B cell (primary cell): ENCODE measurements at regions not wholly inside any gene's neighbourhood (a gene's known extent, or its start where the extent isn't known, plus 50 kb on each side); places are given as distances from the start of the nearest gene placed in this dataset.

ENCODE experiments used
- ATAC-seq: fragments of 200-7000 bp; cut with Tn5 transposase; one replicate; pipeline ENCODE4 v1.10.0; 2021; ENCODE audit warnings: low read depth, mild to moderate bottlenecking, moderate number of reproducible peaks, moderate library complexity
- CTCF ChIA-PET: fragments of 350-600 bp; sonication (Branson Sonifier 250); formaldehyde crosslinking; loops from one replicate; lab custom pipeline; 2021; ENCODE audit warnings: antibody characterized with exemption, inconsistent platforms; lab: Charles Lee
- POLR2A ChIA-PET: fragments of 350-600 bp; sonication (Branson Sonifier 250); formaldehyde crosslinking; loops from one replicate; lab custom pipeline; 2021; ENCODE audit warnings: antibody characterized with exemption; lab: Charles Lee
- DNase-seq: peaks from one replicate; pipeline ENCODE4 v3.0.0; 2013
- H2AFZ ChIP-seq: 2 replicates; pipeline ENCODE4 v1.6.1; 2012; ENCODE audit warnings: mild to moderate bottlenecking, low read depth, low read length; ENCODE audit not compliant: insufficient read depth, poor library complexity, severe bottlenecking
- H3K27ac ChIP-seq, 2 donors: 1 replicate in 1 of 2; 2 replicates in 1 of 2; pipeline ENCODE4 v1.5.1; 2012 to 2013; ENCODE audit warnings: low read length in 2 of 2, mild to moderate bottlenecking in 2 of 2, moderate library complexity in 1 of 2
- H3K27me3 ChIP-seq, 4 experiments: fragments of 200-600 bp in 1 of 4; sonication (generic) in 1 of 4; replicated peaks in 1 of 4; 1 replicate in 2 of 4; 2 replicates in 2 of 4; pipeline versions ENCODE4 v1.6.1 to v1.7.0; 2013 to 2016; ENCODE audit warnings: low read length in 3 of 4, mild to moderate bottlenecking in 2 of 4, mixed read lengths in 1 of 4, moderate library complexity in 1 of 4; ENCODE audit not compliant: insufficient read depth in 4 of 4, control insufficient read depth in 3 of 4; ENCODE audit errors: control extremely low read depth in 1 of 4
- H3K36me3 ChIP-seq, 2 experiments: replicated peaks in 1 of 2; 1 replicate in 1 of 2; 2 replicates in 1 of 2; pipeline versions ENCODE4 v1.6.1 to v1.7.1; 2013; ENCODE audit warnings: low read length in 1 of 2; ENCODE audit not compliant: insufficient read depth in 2 of 2, control insufficient read depth in 1 of 2; ENCODE audit errors: control extremely low read depth in 1 of 2, extremely low read depth in 1 of 2
- H3K4me1 ChIP-seq, 2 donors: fragments of 200-600 bp in 1 of 2; sonication (generic) in 1 of 2; 1 replicate in 1 of 2; 2 replicates in 1 of 2; pipeline versions ENCODE4 v1.5.1 to v1.6.1; 2013 to 2017; ENCODE audit warnings: low read length in 2 of 2; ENCODE audit not compliant: control insufficient read depth in 2 of 2, insufficient read depth in 2 of 2
- H3K4me2 ChIP-seq: replicated peaks from 2 replicates; pipeline ENCODE3; 2012; ENCODE audit warnings: mild to moderate bottlenecking, low read depth, low read length; ENCODE audit not compliant: poor library complexity, severe bottlenecking
- H3K4me3 ChIP-seq, 5 experiments: fragments of 200-600 bp in 1 of 5; sonication (generic) in 1 of 5; 1 replicate in 3 of 5; 2 replicates in 2 of 5; pipeline versions ENCODE4 v1.5.1 to v1.7.0; 2011 to 2016; ENCODE audit warnings: low read length in 4 of 5, mild to moderate bottlenecking in 4 of 5, low read depth in 2 of 5, control low read depth in 1 of 5, moderate library complexity in 1 of 5; ENCODE audit not compliant: insufficient read depth in 1 of 5; ENCODE audit errors: control extremely low read depth in 1 of 5, extremely low read depth in 1 of 5
- H3K79me2 ChIP-seq: fragments of 200-600 bp; sonication (generic); one replicate; pipeline ENCODE4 v1.6.0; 2016; ENCODE audit warnings: low read length; ENCODE audit not compliant: control insufficient read depth, insufficient read depth
- H3K9ac ChIP-seq: fragments of 200-600 bp; sonication (generic); 2 replicates; pipeline ENCODE4 v1.6.1; 2017; ENCODE audit warnings: mild to moderate bottlenecking, low read length, moderate library complexity
- H3K9me3 ChIP-seq, 3 donors: one replicate each; pipeline versions ENCODE4 v1.6.1 to v1.7.1; 2013; ENCODE audit warnings: low read length in 2 of 3; ENCODE audit not compliant: control insufficient read depth in 2 of 3, insufficient read depth in 1 of 3; ENCODE audit errors: control extremely low read depth in 1 of 3
- H4K20me1 ChIP-seq: 2 replicates; pipeline ENCODE4 v1.6.0; 2012; ENCODE audit warnings: mild to moderate bottlenecking, low read length; ENCODE audit not compliant: insufficient read depth, control insufficient read depth, poor library complexity, severe bottlenecking
- H3K27ac Mint-ChIP-seq: one replicate; pipeline ENCODE4 v1.8.0; 2021; ENCODE audit warnings: mixed read lengths
- H3K27me3 Mint-ChIP-seq: one replicate; pipeline ENCODE4 v1.8.0; 2021; ENCODE audit warnings: mixed read lengths
- H3K4me1 Mint-ChIP-seq: one replicate; pipeline ENCODE4 v1.8.0; 2021; ENCODE audit warnings: mixed read lengths
- H3K4me3 Mint-ChIP-seq: one replicate; pipeline ENCODE4 v1.8.0; 2021; ENCODE audit warnings: mixed read lengths
- H3K9me3 Mint-ChIP-seq: one replicate; pipeline ENCODE4 v1.8.0; 2022; ENCODE audit warnings: mixed read lengths; ENCODE audit not compliant: insufficient read depth
- CTCF ChIP-seq: fragments of 200-600 bp; IDR thresholded peaks from one replicate; pipeline ENCODE4 v1.8.0; 2022; ENCODE audit warnings: antibody characterized with exemption, mild to moderate bottlenecking
- EZH2 ChIP-seq: IDR thresholded peaks from 2 replicates; pipeline ENCODE4 v1.6.1; 2012; ENCODE audit warnings: borderline replicate concordance, low read depth, mild to moderate bottlenecking, moderate library complexity, low read length; ENCODE audit not compliant: insufficient read depth, poor library complexity, severe bottlenecking
- WGBS: methylation state at CpG from one replicate; pipeline ENCODE4 v1.1.5; 2013; ENCODE audit warnings: missing lambda C conversion rate; ENCODE audit not compliant: insufficient coverage; 5-methylcytosine and 5-hydroxymethylcytosine counted together
- intact Hi-C: fragments of 100-400 bp; cut with micrococcal nuclease; formaldehyde crosslinking; loops from one replicate; pipeline ENCODE4 v1.10.0; 2022

DNA sequence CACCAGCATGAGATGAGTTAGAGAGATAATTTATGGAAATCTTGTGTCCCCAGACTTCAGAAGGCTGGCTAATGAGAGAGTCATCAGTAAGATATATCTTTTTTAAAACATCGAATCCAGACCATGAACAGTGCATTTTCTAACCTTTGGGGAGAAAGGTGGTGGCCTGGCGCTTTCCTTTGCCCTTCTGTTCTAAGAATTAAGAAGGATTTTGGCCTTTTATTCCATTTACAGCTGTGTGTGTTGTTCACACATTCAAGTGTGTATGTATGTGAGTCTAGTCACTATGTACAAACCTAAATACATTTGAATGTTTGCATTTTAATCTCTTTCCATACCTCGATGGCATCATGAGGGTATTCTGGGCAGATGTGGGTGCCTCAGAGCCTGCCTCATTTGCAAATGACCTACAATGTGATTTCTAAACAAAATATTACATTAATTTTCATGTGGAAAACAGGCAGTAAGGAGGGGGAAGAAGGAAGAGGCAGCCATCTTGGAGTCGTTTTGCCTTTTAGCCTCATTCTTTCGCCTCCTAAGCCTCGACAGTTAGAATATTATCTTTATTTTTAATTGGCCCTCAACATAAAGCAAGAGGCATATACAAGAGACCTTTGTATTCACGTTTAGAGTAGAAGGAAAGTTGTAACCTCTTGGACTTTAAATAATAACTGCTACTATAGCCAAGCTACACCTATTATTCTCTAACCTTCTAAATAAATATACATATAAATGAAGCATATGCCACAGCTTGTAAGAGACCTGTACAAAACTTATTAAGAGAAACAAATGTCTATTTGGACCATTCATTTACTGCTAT, 125.3 kb upstream of the TMEM161B start:
- Mint-ChIP-seq H3K4me3 (no peak overlapping the region), H3K4me1 (no peaks in the 10 kb centered on the region), H3K27ac (no peak overlapping the region), H3K27me3 (peaks cover 24% of the 10 kb centered on the region), H3K9me3 (no peaks in the 10 kb centered on the region)
- TF ChIP-seq CTCF (no peak), EZH2 (no peak)
- no peaks in the 10 kb centered on the region for H3K79me2 ChIP-seq
- no peak overlapping the region for H3K27ac ChIP-seq
- H3K4me3 ChIP-seq, result no peak overlapping the region
- ATAC-seq, result no peak
- WGBS, result no CpG with 5 or more reads among the region's 7 CpGs
- ChIA-PET POLR2A (no interaction called here), CTCF (no interaction called here)
- H3K4me2 ChIP-seq, result no peak overlapping the region
- no peaks in the 10 kb centered on the region for H4K20me1 ChIP-seq
- intact Hi-C loops, result no loop called here
- peaks cover 0 to 2% (median 0%) of the 10 kb centered on the region in 4 experiments for H3K27me3 ChIP-seq
- DNase-seq, result no peak
- no peaks in the 10 kb centered on the region for H3K9me3 ChIP-seq
- H2AFZ ChIP-seq, result no peak overlapping the region
- H3K9ac ChIP-seq, result no peak overlapping the region
- no peaks in the 10 kb centered on the region for H3K4me1 ChIP-seq
- no peaks in the 10 kb centered on the region for H3K36me3 ChIP-seq

DNA sequence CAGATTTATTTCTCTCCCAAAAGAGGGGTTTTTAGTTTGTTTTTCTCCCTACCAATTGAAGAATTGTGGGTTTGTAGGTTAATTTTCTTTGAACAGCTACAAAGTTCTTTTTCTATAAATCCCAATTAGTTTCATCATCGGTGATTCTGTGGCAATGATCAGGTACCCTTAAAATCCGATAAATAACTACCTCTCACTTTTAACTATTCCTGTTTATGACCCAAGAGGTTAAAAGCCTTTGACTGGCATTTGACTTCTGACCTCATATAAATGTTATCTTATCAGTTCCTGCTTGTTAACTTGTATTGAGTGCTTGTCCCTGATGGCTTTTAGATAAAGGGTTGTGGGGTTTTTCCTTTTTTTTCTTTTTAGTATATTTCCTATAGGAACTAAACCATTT, 124.4 kb upstream of the TMEM161B start:
- H3K79me2 ChIP-seq, result no peaks in the 10 kb centered on the region
- no peak for DNase-seq
- H3K27ac ChIP-seq, result no peak overlapping the region
- no peaks in the 10 kb centered on the region for H3K4me1 ChIP-seq
- Mint-ChIP-seq H3K4me1 (no peaks in the 10 kb centered on the region), H3K4me3 (no peak overlapping the region), H3K27me3 (peaks cover 27% of the 10 kb centered on the region), H3K9me3 (no peaks in the 10 kb centered on the region), H3K27ac (no peak overlapping the region)
- TF ChIP-seq EZH2, result no peak
- no peak for TF ChIP-seq CTCF
- ChIA-PET CTCF (no interaction called here), POLR2A (no interaction called here)
- no peaks in the 10 kb centered on the region for H4K20me1 ChIP-seq
- WGBS, result no CpG with 5 or more reads among the region's 2 CpGs
- H3K36me3 ChIP-seq, result no peaks in the 10 kb centered on the region
- no peak for ATAC-seq
- intact Hi-C loops, result no loop called here
- H3K27me3 ChIP-seq, result peaks cover 0 to 2% (median 0%) of the 10 kb centered on the region in 4 experiments
- no peak overlapping the region for H3K4me2 ChIP-seq
- H3K9me3 ChIP-seq, result no peaks in the 10 kb centered on the region
- no peak overlapping the region for H2AFZ ChIP-seq
- H3K4me3 ChIP-seq, result no peak overlapping the region
- H3K9ac ChIP-seq, result no peak overlapping the region
